ENCODE measurements at regions not wholly inside any gene's neighbourhood (a gene's known extent, or its start where the extent isn't known, plus 50 kb on each side); places are given as distances from the start of the nearest gene placed in this dataset.

GRCh38 chr3:59620325-59620724, 570.5 kb upstream of the CFAP20DC start:
- no peak overlapping the region for H3K27ac Mint-ChIP-seq
- H3K4me1 Mint-ChIP-seq = no peaks in the 10 kb centered on the region
- peaks cover 15% of the 10 kb centered on the region for H3K9me3 Mint-ChIP-seq
- H3K27me3 Mint-ChIP-seq (ENCODE audit: low read depth) = no peaks in the 10 kb centered on the region
- no peaks in the 10 kb centered on the region for H3K36me3 Mint-ChIP-seq (ENCODE audit: low read depth)
- no peak overlapping the region for H3K4me3 Mint-ChIP-seq
- no peak for TF ChIP-seq CTCF (IDR thresholded peaks at IDR 0.05; ENCODE audit: unreplicated experiment in 3 of 3)

GRCh38 chr3:59612444-59612715, 562.6 kb upstream of the CFAP20DC start:
- H3K27me3 Mint-ChIP-seq (ENCODE audit: low read depth) = peaks cover 3% of the 10 kb centered on the region
- H3K9me3 Mint-ChIP-seq = peaks cover 22% of the 10 kb centered on the region
- peak overlapping the region in 1 of 3 experiments; percentile 18 for H3K27ac Mint-ChIP-seq
- H3K4me1 Mint-ChIP-seq = peaks cover 23% of the 10 kb centered on the region
- peaks cover 9% of the 10 kb centered on the region for H3K36me3 Mint-ChIP-seq (ENCODE audit: low read depth)
- TF ChIP-seq CTCF (IDR thresholded peaks at IDR 0.05; ENCODE audit: unreplicated experiment in 3 of 3) = no peak
- no peak overlapping the region for H3K4me3 Mint-ChIP-seq

GRCh38 chr3:59611649-59612443, 562.0 kb upstream of the CFAP20DC start:
- Mint-ChIP-seq H3K27me3 (ENCODE audit: low read depth) (peaks cover 6% of the 10 kb centered on the region), H3K27ac (peak overlapping the region in 1 of 3 experiments; percentile 18), H3K4me3 (no peak overlapping the region), H3K36me3 (ENCODE audit: low read depth) (peaks cover 9% of the 10 kb centered on the region), H3K9me3 (peaks cover 22% of the 10 kb centered on the region), H3K4me1 (peaks cover 27% of the 10 kb centered on the region)
- TF ChIP-seq CTCF (IDR thresholded peaks at IDR 0.05; ENCODE audit: unreplicated experiment in 3 of 3) = no peak

GRCh38 chr3:59609657-59610348, 560.0 kb upstream of the CFAP20DC start:
- peak overlapping the region in 2 of 3 experiments; percentile 32 to 34 for H3K27ac Mint-ChIP-seq
- H3K36me3 Mint-ChIP-seq (ENCODE audit: low read depth) = peaks cover 4% of the 10 kb centered on the region
- no peak overlapping the region for H3K4me3 Mint-ChIP-seq
- no peak for TF ChIP-seq CTCF (IDR thresholded peaks at IDR 0.05; ENCODE audit: unreplicated experiment in 3 of 3)
- H3K9me3 Mint-ChIP-seq = peaks cover 6% of the 10 kb centered on the region
- H3K27me3 Mint-ChIP-seq (ENCODE audit: low read depth) = peaks cover 11% of the 10 kb centered on the region
- peaks cover 33% of the 10 kb centered on the region for H3K4me1 Mint-ChIP-seq

- H3K9me3 Mint-ChIP-seq = peaks cover 4% of the 10 kb centered on the region
- peaks cover 11% of the 10 kb centered on the region for H3K27me3 Mint-ChIP-seq (ENCODE audit: low read depth)
- H3K4me1 Mint-ChIP-seq = peaks cover 33% of the 10 kb centered on the region
- no peak overlapping the region for H3K4me3 Mint-ChIP-seq
- TF ChIP-seq CTCF (IDR thresholded peaks at IDR 0.05; ENCODE audit: unreplicated experiment in 3 of 3) = no peak
- H3K36me3 Mint-ChIP-seq (ENCODE audit: low read depth) = peaks cover 4% of the 10 kb centered on the region
- no peak overlapping the region for H3K27ac Mint-ChIP-seq
These were observed 558.5 kb upstream of the CFAP20DC start for GRCh38 chr3:59608356-59608755.

All from nephron (organoid).